PC-3 (cell line): ENCODE measurements at regions not wholly inside any gene's neighbourhood (a gene's known extent, or its start where the extent isn't known, plus 50 kb on each side); places are given as distances from the start of the nearest gene placed in this dataset.

Source experiments
- ATAC-seq: fragments of 200-7000 bp; cut with Tn5 transposase; 2 replicates; pipeline ENCODE4 v1.9.1; 2020; ENCODE audit warnings: mild to moderate bottlenecking, moderate library complexity
- BruUV-seq: library from RNA; stranded (reverse); fragments of 400-500 nt; replicated peaks from 2 replicates; lab custom pipeline; 2021; lab: Mats Ljungman, UMichigan
- CTCF ChIA-PET: fragments of 300-600 bp; sonication (Branson Sonifier 250); formaldehyde crosslinking; loops from one replicate; lab custom pipeline; 2022; ENCODE audit warnings: antibody characterized with exemption; lab: Charles Lee
- POLR2A ChIA-PET: fragments of 300-600 bp; sonication (Branson Sonifier 250); formaldehyde crosslinking; loops from one replicate; lab custom pipeline; 2022; ENCODE audit warnings: antibody characterized with exemption; ENCODE audit not compliant: unreplicated experiment; lab: Charles Lee
- DNase-seq: peaks from one replicate; pipeline ENCODE4 v3.0.0-alpha.2; 2015
- H2AFZ ChIP-seq: fragments of 300-600 bp; sonication (generic); 2 replicates; pipeline ENCODE4 v1.6.0; 2016; ENCODE audit warnings: antibody characterized with exemption, low read length
- H3F3A ChIP-seq: fragments of 300-600 bp; sonication (generic); one replicate; pipeline ENCODE4 v1.6.0; 2017; ENCODE audit warnings: antibody characterized with exemption, low read length, control low read depth, mild to moderate bottlenecking; ENCODE audit not compliant: unreplicated experiment
- H3K27ac ChIP-seq: fragments of 300-600 bp; sonication (generic); 2 replicates; pipeline ENCODE4 v1.5.1; 2016; ENCODE audit warnings: mild to moderate bottlenecking, low read length
- H3K27me3 ChIP-seq: fragments of 300-600 bp; sonication (generic); 2 replicates; pipeline ENCODE4 v1.6.1; 2016; ENCODE audit warnings: low read length, mixed read lengths
- H3K36me3 ChIP-seq: fragments of 300-600 bp; sonication (generic); 2 replicates; pipeline ENCODE4 v1.6.1; 2016; ENCODE audit warnings: low read depth, mixed run types, low read length, mixed read lengths
- H3K4me1 ChIP-seq: fragments of 300-600 bp; sonication (generic); 2 replicates; pipeline ENCODE4 v1.5.1; 2016; ENCODE audit warnings: low read length; ENCODE audit not compliant: insufficient read depth
- H3K4me2 ChIP-seq: fragments of 300-600 bp; sonication (generic); 2 replicates; pipeline ENCODE4 v1.6.0; 2016; ENCODE audit warnings: low read length
- H3K4me3 ChIP-seq: fragments of 300-600 bp; sonication (generic); 2 replicates; pipeline ENCODE4 v1.5.1; 2016; ENCODE audit warnings: mild to moderate bottlenecking, low read length, mixed read lengths
- H3K79me2 ChIP-seq: fragments of 300-600 bp; sonication (generic); 2 replicates; pipeline ENCODE4 v1.6.1; 2017; ENCODE audit warnings: low read length, mixed read lengths
- H3K9ac ChIP-seq: fragments of 300-600 bp; sonication (generic); 2 replicates; pipeline ENCODE4 v1.6.0; 2016; ENCODE audit warnings: mild to moderate bottlenecking, low read length
- H3K9me2 ChIP-seq: fragments of 300-600 bp; sonication (generic); replicated peaks from 2 replicates; pipeline ENCODE4 v1.6.1; 2016; ENCODE audit warnings: mixed run types, low read length, mixed read lengths
- H3K9me3 ChIP-seq: fragments of 300-600 bp; sonication (generic); 2 replicates; pipeline ENCODE4 v1.6.1; 2016; ENCODE audit warnings: low read length, mixed read lengths
- H4K20me1 ChIP-seq: fragments of 300-600 bp; sonication (generic); 2 replicates; pipeline ENCODE4 v1.6.1; 2016; ENCODE audit warnings: low read length, mixed read lengths
- CTCF ChIP-seq: fragments of 300-600 bp; sonication (generic); conservative IDR thresholded peaks from 2 replicates; pipeline ENCODE4 v1.5.1; 2017; ENCODE audit warnings: antibody characterized with exemption, low read depth, mild to moderate bottlenecking, low read length
- EZH2 ChIP-seq: fragments of 300-600 bp; sonication (generic); IDR thresholded peaks from one replicate; pipeline ENCODE4 v1.6.1; 2017; ENCODE audit warnings: antibody characterized with exemption, mild to moderate bottlenecking, low read length; ENCODE audit not compliant: unreplicated experiment
- EZH2phosphoT487 ChIP-seq: fragments of 300-600 bp; sonication (generic); IDR thresholded peaks from 2 replicates; pipeline ENCODE4 v1.6.1; 2018; ENCODE audit warnings: mild to moderate bottlenecking, antibody characterized with exemption, low read length, borderline replicate concordance
- intact Hi-C: fragments of 100-400 bp; cut with micrococcal nuclease; formaldehyde crosslinking; loops from 2 replicates; pipeline ENCODE4 v1.9.0; 2023

GRCh38 chr7:10918093-10918590, 55.5 kb upstream of the PHF14 start:
- TF ChIP-seq EZH2phosphoT487, result no peak
- no peak for TF ChIP-seq EZH2
- no peak for TF ChIP-seq CTCF
- ChIA-PET POLR2A (no interaction called here), CTCF (no interaction called here)
- Histone ChIP-seq H3K27ac (no peak overlapping the region), H3K27me3 (no peaks in the 10 kb centered on the region), H3F3A (no peaks in the 10 kb centered on the region), H4K20me1 (no peaks in the 10 kb centered on the region), H2AFZ (no peak overlapping the region), H3K4me1 (no peaks in the 10 kb centered on the region), H3K9ac (no peak overlapping the region), H3K79me2 (no peaks in the 10 kb centered on the region), H3K9me3 (no peaks in the 10 kb centered on the region), H3K36me3 (no peaks in the 10 kb centered on the region), H3K9me2 (no peaks in the 10 kb centered on the region), H3K4me3 (no peak overlapping the region), H3K4me2 (no peak overlapping the region)
- intact Hi-C loops, result no loop called here
- ATAC-seq (no peak), DNase-seq (no peak)
- no TSS peak for BruUV-seq

DNA sequence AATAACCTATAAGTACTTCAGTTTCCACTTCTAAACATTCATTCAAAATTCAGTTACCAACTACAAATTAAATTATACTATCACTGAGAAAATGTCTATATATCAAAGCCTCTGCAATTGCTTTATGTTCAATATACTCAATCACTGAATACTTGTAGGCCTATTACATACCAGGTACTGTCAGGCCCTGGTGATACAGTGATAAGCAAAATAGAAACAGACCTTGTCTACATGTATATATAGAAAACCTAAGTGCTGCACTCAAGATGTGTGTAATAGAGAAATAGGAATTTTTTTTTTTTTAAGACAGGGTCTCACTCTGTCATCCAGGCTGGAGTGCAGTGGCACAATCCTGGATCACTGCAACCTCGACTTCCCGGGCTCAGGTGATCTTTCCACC, 53.7 kb upstream of the PHF14 start:
- ATAC-seq (no peak), DNase-seq (no peak)
- ChIA-PET POLR2A (no interaction called here), CTCF (interaction anchor here (0.6 kb wide), 1 partner anchor 9 kb away, joined by 3 read pairs; no protein-coding TSS in a partner anchor)
- no peaks in the 10 kb centered on the region for H3K9me3 ChIP-seq
- no peak overlapping the region for H2AFZ ChIP-seq
- H3K9me2 ChIP-seq, result no peaks in the 10 kb centered on the region
- no peak overlapping the region for H3K4me2 ChIP-seq
- intact Hi-C loops, result no loop called here
- H3K27me3 ChIP-seq, result no peaks in the 10 kb centered on the region
- no peaks in the 10 kb centered on the region for H4K20me1 ChIP-seq
- H3K4me1 ChIP-seq, result no peaks in the 10 kb centered on the region
- H3K27ac ChIP-seq, result no peak overlapping the region
- no TSS peak for BruUV-seq
- H3K4me3 ChIP-seq, result no peak overlapping the region
- no peaks in the 10 kb centered on the region for H3K36me3 ChIP-seq
- TF ChIP-seq EZH2 (no peak), CTCF (no peak), EZH2phosphoT487 (no peak)
- no peak overlapping the region for H3K9ac ChIP-seq
- no peaks in the 10 kb centered on the region for H3F3A ChIP-seq
- H3K79me2 ChIP-seq, result no peaks in the 10 kb centered on the region
